Right ventricle myocardium superior (tissue), 1 donor: ENCODE measurements at regions not wholly inside any gene's neighbourhood (a gene's known extent, or its start where the extent isn't known, plus 50 kb on each side); places are given as distances from the start of the nearest gene placed in this dataset.
A peak's percentile ranks its signal among the peaks of the same experiment; 100 is the strongest.

Experiments used
- ATAC-seq: fragments of 200-7000 bp; cut with Tn5 transposase; one replicate; pipeline ENCODE4 v1.9.1; 2020; ENCODE audit warnings: mild to moderate bottlenecking; ENCODE audit not compliant: poor library complexity
- DNase-seq: peaks from one replicate; pipeline ENCODE4 v3.0.0-alpha.2; 2020
- intact Hi-C: fragments of 100-400 bp; cut with DNase I; formaldehyde crosslinking; loops from one replicate; pipeline ENCODE4 v1.11.2; 2022
- donor health status: DM: no; HTN: yes; CAD: no; lungs with severe emphysema.

DNA sequence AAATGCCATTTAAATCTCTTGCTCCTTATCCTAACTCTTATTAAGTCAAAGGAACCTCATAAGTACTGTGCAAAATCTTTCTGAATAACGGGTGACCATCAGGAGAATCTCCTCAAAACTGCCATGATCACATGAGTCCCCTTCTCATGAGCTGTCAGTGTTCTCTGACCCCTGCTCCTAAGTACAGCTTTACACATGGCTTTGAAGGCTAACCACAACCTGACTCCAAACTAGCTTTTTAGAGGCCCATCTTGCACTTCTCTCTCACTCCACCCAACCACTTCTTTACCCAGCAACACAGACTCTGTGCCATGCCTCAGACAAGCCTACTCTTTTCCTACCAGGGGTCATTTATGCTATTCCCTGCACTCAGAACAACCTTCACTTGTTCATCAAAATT lies 253.8 kb downstream of the GPD2 start:
- no peak for DNase-seq
- intact Hi-C loops = no loop called here
- no peak for ATAC-seq

GRCh38 chr2:156691014-156691413 lies 254.8 kb downstream of the GPD2 start:
- intact Hi-C loops = no loop called here
- ATAC-seq = no peak
- DNase-seq = no peak

- no peak for ATAC-seq
- DNase-seq = no peak
- intact Hi-C loops = no loop called here
These were observed 258.8 kb downstream of the GPD2 start for GRCh38 chr2:156695020-156695419.

- DNase-seq (no peak), ATAC-seq (no peak)
- intact Hi-C loops = no loop called here
These were observed 259.4 kb downstream of the GPD2 start for GRCh38 chr2:156695595-156695994.

DNA sequence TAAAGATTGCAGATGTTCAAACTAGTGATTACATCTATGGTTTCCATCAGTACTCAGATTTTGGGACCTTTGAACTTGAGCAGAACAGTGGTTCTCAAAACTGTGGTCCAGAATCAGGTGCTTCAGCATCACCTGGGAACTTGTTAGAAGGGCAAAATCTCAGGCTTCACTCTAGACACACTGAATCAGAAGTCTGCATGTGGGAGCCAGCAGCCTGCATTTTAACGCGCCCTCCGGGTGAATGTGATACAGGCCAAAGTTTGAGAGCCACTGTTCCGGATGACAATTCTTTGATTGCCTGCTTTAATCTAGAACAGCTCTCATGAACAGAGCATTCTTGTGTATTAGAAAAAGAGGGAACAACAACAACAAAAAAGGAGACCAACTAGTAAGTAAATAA lies 261.7 kb downstream of the GPD2 start:
- ATAC-seq (no peak), DNase-seq (no peak)
- intact Hi-C loops = no loop called here

DNA sequence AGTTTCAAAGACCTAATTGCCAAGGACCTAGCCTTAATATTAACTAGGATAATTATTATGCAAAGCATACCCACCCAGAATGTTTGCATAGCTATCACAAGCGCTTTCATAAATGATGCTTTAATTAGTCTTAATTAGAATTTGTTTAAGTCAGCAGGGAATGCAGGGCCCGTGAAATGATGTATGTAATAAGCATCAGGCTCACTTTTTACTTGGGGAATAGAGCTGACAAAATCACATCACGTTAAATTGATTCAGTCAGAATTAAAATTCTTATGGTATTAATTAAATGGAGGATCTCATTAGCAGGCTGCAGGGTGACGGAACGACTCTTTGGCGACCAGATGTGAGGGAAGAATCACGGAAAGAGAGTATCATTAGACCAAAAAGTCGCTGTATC lies 264.5 kb downstream of the GPD2 start:
- DNase-seq = no peak
- no peak for ATAC-seq
- intact Hi-C loops = no loop called here

- DNase-seq (no peak), ATAC-seq (no peak)
- intact Hi-C loops = no loop called here
These were observed 266.4 kb downstream of the GPD2 start for GRCh38 chr2:156702541-156702940.

GRCh38 chr2:156703642-156704041 lies 267.5 kb downstream of the GPD2 start:
- ATAC-seq (peak; percentile 78), DNase-seq (no peak)
- intact Hi-C loops = no loop called here

- DNase-seq = no peak
- intact Hi-C loops = no loop called here
- peak; percentile 82 for ATAC-seq
These were observed 268.0 kb downstream of the GPD2 start for GRCh38 chr2:156704132-156704531.

DNA sequence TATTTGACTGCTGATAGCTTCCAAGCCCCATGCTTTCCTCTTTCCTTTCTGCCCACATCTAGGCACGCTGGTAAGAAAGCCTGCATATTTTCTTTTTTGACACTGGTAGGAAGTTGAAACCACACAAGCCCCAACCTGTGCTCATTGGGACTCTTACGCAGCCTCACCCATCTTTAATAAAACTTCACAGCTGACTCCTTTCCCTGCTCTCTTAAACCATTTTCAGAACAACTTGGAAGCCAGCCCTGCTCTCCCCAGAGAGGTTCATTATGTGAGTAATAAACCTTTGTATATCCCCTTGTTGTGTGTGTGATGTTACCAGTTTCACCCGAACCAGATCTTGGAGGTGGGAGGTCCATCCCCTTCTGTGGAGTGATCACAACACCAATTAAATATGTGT lies 268.4 kb downstream of the GPD2 start:
- DNase-seq (peak; percentile 48), ATAC-seq (peak; percentile 75)
- intact Hi-C loops = no loop called here

GRCh38 chr2:156706576-156706975 lies 270.4 kb downstream of the GPD2 start:
- intact Hi-C loops = no loop called here
- DNase-seq (no peak), ATAC-seq (no peak)

GRCh38 chr2:156708051-156708450 lies 271.9 kb downstream of the GPD2 start:
- DNase-seq (no peak), ATAC-seq (no peak)
- intact Hi-C loops = no loop called here

GRCh38 chr2:156709091-156709490 lies 272.9 kb downstream of the GPD2 start:
- ATAC-seq (no peak), DNase-seq (no peak)
- intact Hi-C loops = no loop called here

GRCh38 chr2:156719036-156719435 lies 282.9 kb downstream of the GPD2 start:
- ATAC-seq (no peak), DNase-seq (no peak)
- intact Hi-C loops = no loop called here

GRCh38 chr2:156727867-156728266 lies 291.7 kb downstream of the GPD2 start:
- no peak for DNase-seq
- ATAC-seq = no peak
- intact Hi-C loops = no loop called here

GRCh38 chr2:156728328-156728727 lies 292.1 kb downstream of the GPD2 start:
- intact Hi-C loops = no loop called here
- DNase-seq (no peak), ATAC-seq (no peak)

GRCh38 chr2:156731506-156731905 lies 295.3 kb downstream of the GPD2 start:
- intact Hi-C loops = no loop called here
- DNase-seq (no peak), ATAC-seq (no peak)

DNA sequence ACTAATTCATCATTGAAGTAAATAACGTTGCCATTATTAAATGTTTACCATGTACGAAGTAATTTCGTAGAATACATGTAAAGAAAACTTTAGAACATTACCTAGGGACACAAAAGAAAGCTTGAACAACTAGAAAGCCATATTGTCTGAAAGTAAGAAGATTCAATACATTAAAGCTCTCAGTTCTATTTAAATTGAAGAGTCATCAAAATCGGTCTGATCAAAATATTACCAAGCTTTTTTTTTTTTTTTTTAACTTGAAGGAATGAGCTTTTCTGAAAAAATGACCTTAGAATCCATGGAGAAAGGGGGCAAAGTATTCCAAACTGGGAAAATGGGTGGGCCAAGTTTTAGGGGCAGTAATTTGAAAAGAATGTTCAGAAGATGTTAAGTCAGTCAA lies 300.8 kb downstream of the GPD2 start:
- DNase-seq (no peak), ATAC-seq (no peak)
- intact Hi-C loops = no loop called here

DNA sequence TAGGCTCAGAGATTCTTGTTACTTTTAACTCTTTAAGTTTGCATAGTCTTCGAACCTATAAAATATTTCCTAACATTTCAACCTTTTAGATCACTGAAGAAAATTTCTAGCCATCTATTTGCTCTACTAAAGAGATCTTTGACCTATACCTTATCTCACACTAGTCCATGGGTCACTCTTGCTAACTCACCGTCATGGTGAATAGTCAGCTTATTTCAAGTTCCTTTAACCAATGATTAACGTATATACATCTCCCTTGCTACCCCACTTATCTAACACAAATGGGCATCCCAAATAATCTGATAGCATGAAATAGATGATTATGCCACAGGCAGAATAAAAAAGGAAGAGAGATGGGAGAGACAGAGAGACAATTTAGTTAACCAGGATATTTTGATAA lies 303.1 kb downstream of the GPD2 start:
- DNase-seq (no peak), ATAC-seq (no peak)
- intact Hi-C loops = no loop called here

- ATAC-seq = no peak
- intact Hi-C loops = no loop called here
- DNase-seq = no peak
These were observed 309.4 kb downstream of the GPD2 start for GRCh38 chr2:156745619-156746018.

- ATAC-seq = no peak
- no peak for DNase-seq
- intact Hi-C loops = no loop called here
These were observed 312.0 kb downstream of the GPD2 start for GRCh38 chr2:156748221-156748620.

- intact Hi-C loops = no loop called here
- no peak for DNase-seq
- ATAC-seq = no peak
These were observed 315.9 kb downstream of the GPD2 start for GRCh38 chr2:156752042-156752441.
